Activated T-cell treated with anti-CD3 and anti-CD28 coated beads, Interleukin-2, amount 50 U/mL, for 4 hours (primary cell): ENCODE measurements at regions not wholly inside any gene's neighbourhood (a gene's known extent, or its start where the extent isn't known, plus 50 kb on each side); places are given as distances from the start of the nearest gene placed in this dataset.

ENCODE experiments used
- ATAC-seq, 2 donors: fragments of 200-7000 bp; cut with Tn5 transposase; one replicate each; pipeline ENCODE4 v1.10.0; 2021
- DNase-seq: peaks from one replicate; pipeline ENCODE4 v3.0.0-alpha.2; 2020
- H3K27me3 Mint-ChIP-seq: one replicate; pipeline ENCODE4 v1.8.0; 2021; ENCODE audit warnings: low read depth, mixed read lengths
- H3K36me3 Mint-ChIP-seq: one replicate; pipeline ENCODE4 v1.8.0; 2022; ENCODE audit warnings: mixed read lengths; ENCODE audit not compliant: insufficient read depth
- H3K4me1 Mint-ChIP-seq: one replicate; pipeline ENCODE4 v1.8.0; 2021; ENCODE audit warnings: low read depth, mixed read lengths
- H3K4me3 Mint-ChIP-seq: one replicate; pipeline ENCODE4 v1.8.0; 2021; ENCODE audit warnings: mild to moderate bottlenecking, moderate library complexity, mixed read lengths
- H3K9me3 Mint-ChIP-seq: one replicate; pipeline ENCODE4 v1.8.0; 2021; ENCODE audit warnings: mixed read lengths

GRCh38 chr4:114287079-114287696 is 307.7 kb upstream of the ARSJ start:
- Mint-ChIP-seq H3K4me3 (no peak overlapping the region), H3K36me3 (no peaks in the 10 kb centered on the region), H3K4me1 (no peaks in the 10 kb centered on the region), H3K9me3 (peaks cover 20% of the 10 kb centered on the region), H3K27me3 (peaks cover 13% of the 10 kb centered on the region)
- DNase-seq, result no peak
- no peak for ATAC-seq

- peaks cover 16% of the 10 kb centered on the region for H3K9me3 Mint-ChIP-seq
- no peaks in the 10 kb centered on the region for H3K27me3 Mint-ChIP-seq
- H3K4me1 Mint-ChIP-seq, result no peaks in the 10 kb centered on the region
- H3K4me3 Mint-ChIP-seq, result no peak overlapping the region
- no peaks in the 10 kb centered on the region for H3K36me3 Mint-ChIP-seq
- no peak for DNase-seq
- ATAC-seq, result no peak
These were observed 302.5 kb upstream of the UGT8 start for GRCh38 chr4:114296126-114296525.

GRCh38 chr4:114302472-114302871 is 296.1 kb upstream of the UGT8 start:
- Mint-ChIP-seq H3K4me1 (no peaks in the 10 kb centered on the region), H3K4me3 (no peak overlapping the region), H3K9me3 (peaks cover 8% of the 10 kb centered on the region), H3K27me3 (peaks cover 3% of the 10 kb centered on the region), H3K36me3 (no peaks in the 10 kb centered on the region)
- DNase-seq (no peak), ATAC-seq (no peak)

- Mint-ChIP-seq H3K27me3 (peaks cover 8% of the 10 kb centered on the region), H3K4me1 (no peaks in the 10 kb centered on the region), H3K9me3 (peaks cover 8% of the 10 kb centered on the region), H3K36me3 (no peaks in the 10 kb centered on the region), H3K4me3 (no peak overlapping the region)
- ATAC-seq (no peak), DNase-seq (no peak)
These were observed 294.6 kb upstream of the UGT8 start for GRCh38 chr4:114304046-114304445.

GRCh38 chr4:114304567-114304966 is 294.0 kb upstream of the UGT8 start:
- ATAC-seq (no peak), DNase-seq (no peak)
- Mint-ChIP-seq H3K4me1 (no peaks in the 10 kb centered on the region), H3K36me3 (no peaks in the 10 kb centered on the region), H3K4me3 (no peak overlapping the region), H3K9me3 (peaks cover 8% of the 10 kb centered on the region), H3K27me3 (peaks cover 8% of the 10 kb centered on the region)

- DNase-seq (no peak), ATAC-seq (no peak)
- H3K4me3 Mint-ChIP-seq, result no peak overlapping the region
- no peaks in the 10 kb centered on the region for H3K36me3 Mint-ChIP-seq
- H3K27me3 Mint-ChIP-seq, result peaks cover 8% of the 10 kb centered on the region
- H3K4me1 Mint-ChIP-seq, result no peaks in the 10 kb centered on the region
- no peaks in the 10 kb centered on the region for H3K9me3 Mint-ChIP-seq
These were observed 291.7 kb upstream of the UGT8 start for GRCh38 chr4:114306946-114307345.

GRCh38 chr4:114310296-114310925 is 288.2 kb upstream of the UGT8 start:
- no peaks in the 10 kb centered on the region for H3K4me1 Mint-ChIP-seq
- H3K4me3 Mint-ChIP-seq, result no peak overlapping the region
- ATAC-seq (no peak), DNase-seq (no peak)
- no peaks in the 10 kb centered on the region for H3K36me3 Mint-ChIP-seq
- H3K9me3 Mint-ChIP-seq, result no peaks in the 10 kb centered on the region
- peaks cover 8% of the 10 kb centered on the region for H3K27me3 Mint-ChIP-seq

- DNase-seq, result no peak
- ATAC-seq, result no peak
- Mint-ChIP-seq H3K36me3 (no peaks in the 10 kb centered on the region), H3K27me3 (peaks cover 8% of the 10 kb centered on the region), H3K9me3 (no peaks in the 10 kb centered on the region), H3K4me3 (no peak overlapping the region), H3K4me1 (no peaks in the 10 kb centered on the region)
These were observed 286.8 kb upstream of the UGT8 start for GRCh38 chr4:114311787-114312186.

GRCh38 chr4:114312338-114312737 is 286.3 kb upstream of the UGT8 start:
- Mint-ChIP-seq H3K9me3 (no peaks in the 10 kb centered on the region), H3K36me3 (no peaks in the 10 kb centered on the region), H3K4me3 (no peak overlapping the region)

GRCh38 chr4:114316789-114317188 is 281.8 kb upstream of the UGT8 start:
- no peaks in the 10 kb centered on the region for H3K36me3 Mint-ChIP-seq
- DNase-seq, result no peak
- no peak for ATAC-seq

More at GRCh38 chr4:114312338-114312737, 286.3 kb upstream of the UGT8 start:
- no peaks in the 10 kb centered on the region for H3K4me1 Mint-ChIP-seq
- ATAC-seq (no peak), DNase-seq (no peak)
- peaks cover 6% of the 10 kb centered on the region for H3K27me3 Mint-ChIP-seq

GRCh38 chr4:114317564-114317963 is 281.0 kb upstream of the UGT8 start:
- no peaks in the 10 kb centered on the region for H3K27me3 Mint-ChIP-seq
- DNase-seq (no peak), ATAC-seq (no peak)
- no peaks in the 10 kb centered on the region for H3K36me3 Mint-ChIP-seq
- H3K9me3 Mint-ChIP-seq, result no peaks in the 10 kb centered on the region
- no peak overlapping the region for H3K4me3 Mint-ChIP-seq
- no peaks in the 10 kb centered on the region for H3K4me1 Mint-ChIP-seq

More at GRCh38 chr4:114316789-114317188, 281.8 kb upstream of the UGT8 start:
- Mint-ChIP-seq H3K9me3 (no peaks in the 10 kb centered on the region), H3K4me1 (no peaks in the 10 kb centered on the region), H3K27me3 (no peaks in the 10 kb centered on the region), H3K4me3 (no peak overlapping the region)

GRCh38 chr4:114318309-114318708 is 280.3 kb upstream of the UGT8 start:
- Mint-ChIP-seq H3K4me1 (no peaks in the 10 kb centered on the region), H3K27me3 (no peaks in the 10 kb centered on the region), H3K4me3 (no peak overlapping the region), H3K36me3 (no peaks in the 10 kb centered on the region), H3K9me3 (no peaks in the 10 kb centered on the region)
- DNase-seq (no peak), ATAC-seq (no peak)

- Mint-ChIP-seq H3K36me3 (no peaks in the 10 kb centered on the region), H3K27me3 (no peaks in the 10 kb centered on the region), H3K9me3 (no peaks in the 10 kb centered on the region), H3K4me3 (no peak overlapping the region), H3K4me1 (no peaks in the 10 kb centered on the region)
- DNase-seq (no peak), ATAC-seq (no peak)
These were observed 278.5 kb upstream of the UGT8 start for GRCh38 chr4:114320126-114320525.

GRCh38 chr4:114321366-114321765 is 277.2 kb upstream of the UGT8 start:
- no peak overlapping the region for H3K4me3 Mint-ChIP-seq
- H3K9me3 Mint-ChIP-seq, result no peaks in the 10 kb centered on the region
- no peaks in the 10 kb centered on the region for H3K4me1 Mint-ChIP-seq
- no peak for DNase-seq
- H3K36me3 Mint-ChIP-seq, result no peaks in the 10 kb centered on the region
- no peaks in the 10 kb centered on the region for H3K27me3 Mint-ChIP-seq
- ATAC-seq, result no peak

- ATAC-seq (no peak), DNase-seq (no peak)
- H3K27me3 Mint-ChIP-seq, result no peaks in the 10 kb centered on the region
- H3K4me3 Mint-ChIP-seq, result no peak overlapping the region
- H3K9me3 Mint-ChIP-seq, result no peaks in the 10 kb centered on the region
- H3K36me3 Mint-ChIP-seq, result no peaks in the 10 kb centered on the region
- H3K4me1 Mint-ChIP-seq, result no peaks in the 10 kb centered on the region
These were observed 274.8 kb upstream of the UGT8 start for GRCh38 chr4:114323841-114324240.
